ENCODE measurements at regions not wholly inside any gene's neighbourhood (a gene's known extent, or its start where the extent isn't known, plus 50 kb on each side); places are given as distances from the start of the nearest gene placed in this dataset.

DNA sequence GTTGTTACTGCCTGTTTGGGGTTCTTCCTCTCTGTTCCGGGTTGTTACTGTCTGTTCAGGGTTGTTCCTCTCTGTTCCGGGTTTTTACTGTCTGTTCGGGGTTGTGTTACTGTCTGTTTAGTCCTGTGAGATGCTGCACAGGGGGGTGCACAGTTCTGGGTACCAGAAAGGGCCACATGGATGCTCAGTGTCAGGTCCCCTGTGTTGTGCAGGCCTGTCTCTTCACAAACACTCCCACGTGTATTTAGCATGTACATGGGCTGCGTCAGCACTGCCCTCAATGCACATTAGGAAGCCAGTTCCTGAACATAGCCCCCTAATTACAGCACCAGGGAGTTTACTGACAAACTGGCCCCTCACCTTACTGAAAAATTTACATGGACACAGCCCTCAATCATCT is 118.5 kb downstream of the DLL1 start:
- no peak for TF ChIP-seq POLR2AphosphoS5 (IDR thresholded peaks at IDR 0.05; ENCODE audit: insufficient read depth, low read depth, low read length)
- TF ChIP-seq, protein P1, sequence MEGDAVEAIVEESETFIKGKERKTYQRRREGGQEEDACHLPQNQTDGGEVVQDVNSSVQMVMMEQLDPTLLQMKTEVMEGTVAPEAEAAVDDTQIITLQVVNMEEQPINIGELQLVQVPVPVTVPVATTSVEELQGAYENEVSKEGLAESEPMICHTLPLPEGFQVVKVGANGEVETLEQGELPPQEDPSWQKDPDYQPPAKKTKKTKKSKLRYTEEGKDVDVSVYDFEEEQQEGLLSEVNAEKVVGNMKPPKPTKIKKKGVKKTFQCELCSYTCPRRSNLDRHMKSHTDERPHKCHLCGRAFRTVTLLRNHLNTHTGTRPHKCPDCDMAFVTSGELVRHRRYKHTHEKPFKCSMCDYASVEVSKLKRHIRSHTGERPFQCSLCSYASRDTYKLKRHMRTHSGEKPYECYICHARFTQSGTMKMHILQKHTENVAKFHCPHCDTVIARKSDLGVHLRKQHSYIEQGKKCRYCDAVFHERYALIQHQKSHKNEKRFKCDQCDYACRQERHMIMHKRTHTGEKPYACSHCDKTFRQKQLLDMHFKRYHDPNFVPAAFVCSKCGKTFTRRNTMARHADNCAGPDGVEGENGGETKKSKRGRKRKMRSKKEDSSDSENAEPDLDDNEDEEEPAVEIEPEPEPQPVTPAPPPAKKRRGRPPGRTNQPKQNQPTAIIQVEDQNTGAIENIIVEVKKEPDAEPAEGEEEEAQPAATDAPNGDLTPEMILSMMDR (IDR thresholded peaks at IDR 0.05; ENCODE audit: extremely low read depth in 1 of 2, insufficient read depth in 1 of 2, low read depth in 1 of 2, low read length in 2 of 2): no peak
- no peak for TF ChIP-seq EZH2 (IDR thresholded peaks at IDR 0.05; ENCODE audit: borderline replicate concordance, low read depth, low read length, severe bottlenecking)
- TF ChIP-seq, protein P2, sequence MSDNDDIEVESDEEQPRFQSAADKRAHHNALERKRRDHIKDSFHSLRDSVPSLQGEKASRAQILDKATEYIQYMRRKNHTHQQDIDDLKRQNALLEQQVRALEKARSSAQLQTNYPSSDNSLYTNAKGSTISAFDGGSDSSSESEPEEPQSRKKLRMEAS (IDR thresholded peaks at IDR 0.05; ENCODE audit: insufficient read depth, insufficient read length): no peak
- no peak for TF ChIP-seq POLR2A (IDR thresholded peaks at IDR 0.05; ENCODE audit: low read depth, low read length)
- TF ChIP-seq GATA2 (IDR thresholded peaks at IDR 0.05; ENCODE audit: insufficient read depth, insufficient read length, low read depth, low read length): no peak
- no peak for TF ChIP-seq MYC (IDR thresholded peaks at IDR 0.05; ENCODE audit: low read depth, low read length)
- TF ChIP-seq FOS (IDR thresholded peaks at IDR 0.05; ENCODE audit: borderline replicate concordance, insufficient read depth, low read length): no peak
